Activated CD4-positive, alpha-beta T cell treated with anti-CD3 and anti-CD28 coated beads, Interleukin-2, amount 10 ng/mL, durations not matched to agents 24 days and 14 days (primary cell): ENCODE measurements at regions not wholly inside any gene's neighbourhood (a gene's known extent, or its start where the extent isn't known, plus 50 kb on each side); places are given as distances from the start of the nearest gene placed in this dataset.

ENCODE experiments used
- DNase-seq: peaks from one replicate; pipeline ENCODE4 v3.0.0; 2022
- H3K27ac Mint-ChIP-seq: one replicate; pipeline ENCODE4 v1.8.0; 2022; ENCODE audit warnings: mild to moderate bottlenecking, mixed read lengths
- H3K27me3 Mint-ChIP-seq: one replicate; pipeline ENCODE4 v1.8.0; 2022; ENCODE audit warnings: mixed read lengths
- H3K36me3 Mint-ChIP-seq: one replicate; pipeline ENCODE4 v1.8.0; 2022; ENCODE audit warnings: low read depth, mild to moderate bottlenecking, mixed read lengths
- H3K4me1 Mint-ChIP-seq: one replicate; pipeline ENCODE4 v1.8.0; 2021; ENCODE audit warnings: mixed read lengths
- H3K4me3 Mint-ChIP-seq: one replicate; pipeline ENCODE4 v1.8.0; 2022; ENCODE audit warnings: mild to moderate bottlenecking, moderate library complexity, mixed read lengths
- H3K9me3 Mint-ChIP-seq: one replicate; pipeline ENCODE4 v1.8.0; 2021; ENCODE audit warnings: mixed read lengths
- intact Hi-C: fragments of 100-400 bp; cut with micrococcal nuclease; formaldehyde crosslinking; loops from one replicate; pipeline ENCODE4 v1.15.1; 2023

DNA sequence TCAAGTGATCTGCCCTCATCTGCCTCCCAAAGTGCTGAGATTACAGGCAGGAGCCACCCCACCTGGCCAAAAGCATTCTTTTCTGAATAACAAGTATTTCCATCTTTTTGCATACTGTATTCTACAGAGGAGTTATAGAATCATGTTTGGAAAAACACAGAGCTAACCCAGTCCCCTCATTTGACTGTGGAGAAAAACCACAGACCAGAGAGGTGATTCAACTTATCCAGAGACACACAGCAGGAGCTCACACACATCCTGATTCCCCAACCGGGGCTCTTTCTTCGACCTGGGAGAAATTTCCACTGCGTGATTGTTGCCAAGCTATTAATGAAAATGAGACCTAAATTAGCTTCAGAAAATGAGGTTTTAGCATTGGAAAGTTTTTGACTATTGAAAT, 176.1 kb upstream of the TLE3 start:
- no peaks in the 10 kb centered on the region for H3K36me3 Mint-ChIP-seq
- intact Hi-C loops: no loop called here
- peaks cover 19% of the 10 kb centered on the region for H3K27me3 Mint-ChIP-seq
- no peak overlapping the region for H3K4me3 Mint-ChIP-seq
- H3K9me3 Mint-ChIP-seq: no peaks in the 10 kb centered on the region
- no peak for DNase-seq
- no peak overlapping the region for H3K27ac Mint-ChIP-seq
- peaks cover 7% of the 10 kb centered on the region for H3K4me1 Mint-ChIP-seq

DNA sequence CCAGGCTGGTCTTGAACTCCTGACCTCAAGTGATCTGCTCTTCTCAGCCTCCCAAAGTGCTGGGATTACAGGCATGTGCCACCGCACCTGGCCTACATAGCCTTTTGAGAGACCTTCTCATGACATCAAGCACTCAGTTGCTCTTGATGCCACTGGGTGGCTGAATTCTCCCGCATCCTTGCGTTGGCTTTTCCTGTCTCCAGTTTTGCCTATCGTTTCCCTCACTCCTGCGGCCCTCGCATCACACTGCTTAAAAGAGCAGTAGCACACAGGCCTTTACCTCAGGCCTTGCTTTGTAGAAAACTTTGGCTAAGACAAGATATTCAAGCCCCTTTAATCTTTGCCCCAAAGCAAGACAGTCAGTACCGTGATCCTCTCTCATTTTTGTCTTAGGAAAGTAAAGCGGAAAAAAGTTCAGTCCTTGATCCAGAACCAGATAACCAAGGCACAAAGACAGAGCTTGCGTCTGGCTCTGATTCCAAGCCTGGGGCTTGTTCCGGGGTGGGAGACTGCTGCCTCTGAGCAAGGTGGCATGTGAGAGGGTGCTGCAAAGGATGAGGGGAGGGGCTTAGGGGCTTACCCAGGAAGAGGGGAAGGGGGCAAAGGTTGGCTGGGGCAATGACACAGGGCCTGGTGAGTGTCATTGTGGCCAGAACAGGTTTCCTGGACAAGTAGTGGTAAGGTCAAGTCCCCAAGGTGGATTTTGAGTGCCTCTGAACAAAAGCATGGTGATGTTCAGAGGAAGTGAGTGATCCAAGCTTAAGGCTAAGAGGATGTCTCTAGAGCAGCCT, 175.0 kb upstream of the TLE3 start:
- DNase-seq: no peak
- H3K27ac Mint-ChIP-seq: peak overlapping the region; percentile 44
- no peaks in the 10 kb centered on the region for H3K9me3 Mint-ChIP-seq
- peaks cover 7% of the 10 kb centered on the region for H3K4me1 Mint-ChIP-seq
- no peak overlapping the region for H3K4me3 Mint-ChIP-seq
- intact Hi-C loops: no loop called here
- peaks cover 28% of the 10 kb centered on the region for H3K27me3 Mint-ChIP-seq
- H3K36me3 Mint-ChIP-seq: no peaks in the 10 kb centered on the region

DNA sequence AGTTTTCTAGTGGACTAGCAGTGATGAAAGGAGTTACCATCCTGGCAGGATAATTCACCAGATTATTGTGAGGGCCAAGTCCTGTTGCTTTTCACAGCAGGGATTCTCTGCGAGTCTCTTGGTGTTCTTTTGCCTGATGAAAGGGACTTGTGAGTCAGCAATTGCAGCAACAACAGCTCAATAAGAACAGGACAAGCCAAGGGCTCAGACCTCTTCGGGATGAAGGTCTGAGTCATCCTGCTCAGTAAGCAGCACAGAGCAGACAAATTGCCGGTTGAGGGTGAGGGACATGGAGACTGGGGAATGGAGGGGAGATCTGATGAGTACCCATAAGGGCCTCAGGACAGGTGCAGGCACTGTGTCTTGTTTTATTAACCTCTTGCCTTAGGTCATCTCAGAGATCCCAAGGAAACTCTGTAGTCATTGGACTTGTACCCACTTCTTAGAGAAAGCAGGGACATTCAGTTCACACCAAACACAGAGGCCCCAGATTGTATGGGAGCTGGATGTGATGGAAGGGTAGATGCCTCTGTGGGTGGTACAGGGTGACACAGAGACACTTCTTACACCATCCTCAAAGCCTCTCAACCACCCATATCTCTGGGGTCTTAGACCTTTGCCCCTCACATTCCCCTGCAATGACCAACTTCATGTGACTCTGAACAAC, 173.8 kb upstream of the TLE3 start:
- H3K4me1 Mint-ChIP-seq: peaks cover 9% of the 10 kb centered on the region
- intact Hi-C loops: no loop called here

DNA sequence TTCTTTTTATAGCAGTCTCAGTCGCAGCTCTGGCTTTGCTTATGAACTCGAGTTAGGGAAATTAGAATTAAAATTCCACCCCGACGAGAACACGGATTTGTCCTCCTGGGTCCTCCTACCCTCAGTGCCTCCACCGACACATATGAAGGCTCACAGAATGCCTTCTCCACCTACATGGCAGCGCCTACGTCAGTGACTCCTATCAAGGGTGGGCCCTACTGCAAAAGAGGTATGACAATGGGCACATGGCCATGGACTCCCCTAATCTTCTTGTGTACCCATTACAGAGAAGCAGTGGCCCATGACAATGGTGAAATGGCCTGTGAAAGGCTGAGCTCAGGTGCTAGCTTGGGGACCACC, 173.0 kb upstream of the TLE3 start:
- H3K4me1 Mint-ChIP-seq: peaks cover 13% of the 10 kb centered on the region
- intact Hi-C loops: no loop called here
- H3K27ac Mint-ChIP-seq: no peak overlapping the region
- H3K4me3 Mint-ChIP-seq: no peak overlapping the region
- no peaks in the 10 kb centered on the region for H3K9me3 Mint-ChIP-seq
- H3K27me3 Mint-ChIP-seq: peaks cover 39% of the 10 kb centered on the region
- H3K36me3 Mint-ChIP-seq: no peaks in the 10 kb centered on the region
- no peak for DNase-seq

More for the DNA sequence above, 173.8 kb upstream of the TLE3 start:
- Mint-ChIP-seq H3K4me3 (no peak overlapping the region), H3K27ac (no peak overlapping the region), H3K9me3 (no peaks in the 10 kb centered on the region), H3K27me3 (peaks cover 31% of the 10 kb centered on the region), H3K36me3 (no peaks in the 10 kb centered on the region)
- no peak for DNase-seq

DNA sequence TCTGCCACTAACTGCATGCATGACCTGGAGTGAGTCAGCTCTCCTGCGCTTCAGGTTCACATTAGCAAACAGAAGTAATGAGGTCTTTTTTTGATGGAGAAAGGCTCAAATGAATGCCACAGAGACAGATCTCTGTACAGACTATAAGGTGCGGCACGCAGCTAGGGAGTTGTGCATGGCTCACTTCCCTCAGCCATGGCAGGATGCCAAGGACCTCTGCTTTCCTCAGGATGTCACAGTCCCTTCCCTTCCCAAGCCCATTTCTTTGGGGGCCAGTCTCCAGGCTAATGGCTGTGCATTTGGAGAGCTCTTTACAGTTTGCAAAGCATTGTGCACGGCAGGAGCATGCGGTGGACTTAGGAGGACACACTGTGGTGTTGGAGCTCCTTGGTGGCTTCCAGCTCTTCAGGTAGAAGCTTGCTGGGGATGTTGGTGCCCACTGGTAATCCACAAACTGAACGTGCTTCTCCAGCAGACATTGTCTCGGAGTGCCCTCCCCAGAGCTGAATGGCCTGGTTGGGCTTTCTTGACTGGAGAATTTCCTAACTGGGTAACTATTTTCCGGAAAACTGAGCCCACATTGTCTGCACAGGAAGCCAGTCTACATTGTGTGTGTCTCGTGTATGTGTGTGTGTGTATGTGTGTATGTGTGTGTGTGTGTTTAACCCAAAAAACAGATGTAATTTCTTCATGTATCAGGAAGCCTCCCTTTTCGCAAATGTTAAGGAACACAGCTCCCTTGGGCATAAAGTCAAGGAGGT, 172.5 kb upstream of the TLE3 start:
- no peaks in the 10 kb centered on the region for H3K36me3 Mint-ChIP-seq
- H3K4me3 Mint-ChIP-seq: no peak overlapping the region
- no peaks in the 10 kb centered on the region for H3K9me3 Mint-ChIP-seq
- H3K27ac Mint-ChIP-seq: no peak overlapping the region
- intact Hi-C loops: loop anchor here (10.0 kb wide), 1 partner anchor 165 kb away; no protein-coding TSS in a partner anchor
- DNase-seq: no peak
- peaks cover 39% of the 10 kb centered on the region for H3K27me3 Mint-ChIP-seq
- H3K4me1 Mint-ChIP-seq: peaks cover 13% of the 10 kb centered on the region

DNA sequence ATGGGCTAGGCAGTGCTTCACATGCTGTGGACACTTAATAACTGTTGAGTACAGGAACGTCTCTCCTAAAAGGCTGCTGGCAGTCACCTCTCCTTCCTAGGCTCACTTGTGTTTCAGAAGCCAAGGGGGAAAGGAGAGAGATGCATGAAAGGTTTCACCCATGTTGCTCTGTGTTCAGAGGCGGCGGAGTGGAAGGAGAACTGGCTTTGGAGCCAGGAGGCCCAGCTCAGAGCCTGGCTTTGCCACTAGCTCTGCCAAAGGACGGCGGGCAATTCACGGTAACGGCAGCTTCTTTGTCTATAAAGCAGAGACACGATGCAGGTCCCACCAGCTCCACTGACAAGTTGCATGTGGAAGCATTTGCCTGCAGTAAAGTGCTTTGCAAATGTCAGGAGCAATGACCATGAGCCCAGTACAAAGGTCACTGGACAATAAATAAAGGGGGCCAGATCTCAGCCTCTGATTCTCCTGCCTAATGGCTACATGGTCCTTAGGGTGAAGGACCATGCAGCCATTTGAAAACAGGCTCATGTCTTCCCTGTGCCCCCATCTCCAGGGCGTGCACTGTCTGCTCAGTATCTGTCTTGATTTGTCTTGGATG, 171.7 kb upstream of the TLE3 start:
- intact Hi-C loops: loop anchor here (10.0 kb wide), 1 partner anchor 165 kb away; no protein-coding TSS in a partner anchor
- H3K9me3 Mint-ChIP-seq: no peaks in the 10 kb centered on the region
- DNase-seq: no peak
- peaks cover 13% of the 10 kb centered on the region for H3K4me1 Mint-ChIP-seq
- no peak overlapping the region for H3K27ac Mint-ChIP-seq
- H3K4me3 Mint-ChIP-seq: no peak overlapping the region
- no peaks in the 10 kb centered on the region for H3K36me3 Mint-ChIP-seq
- peaks cover 36% of the 10 kb centered on the region for H3K27me3 Mint-ChIP-seq

DNA sequence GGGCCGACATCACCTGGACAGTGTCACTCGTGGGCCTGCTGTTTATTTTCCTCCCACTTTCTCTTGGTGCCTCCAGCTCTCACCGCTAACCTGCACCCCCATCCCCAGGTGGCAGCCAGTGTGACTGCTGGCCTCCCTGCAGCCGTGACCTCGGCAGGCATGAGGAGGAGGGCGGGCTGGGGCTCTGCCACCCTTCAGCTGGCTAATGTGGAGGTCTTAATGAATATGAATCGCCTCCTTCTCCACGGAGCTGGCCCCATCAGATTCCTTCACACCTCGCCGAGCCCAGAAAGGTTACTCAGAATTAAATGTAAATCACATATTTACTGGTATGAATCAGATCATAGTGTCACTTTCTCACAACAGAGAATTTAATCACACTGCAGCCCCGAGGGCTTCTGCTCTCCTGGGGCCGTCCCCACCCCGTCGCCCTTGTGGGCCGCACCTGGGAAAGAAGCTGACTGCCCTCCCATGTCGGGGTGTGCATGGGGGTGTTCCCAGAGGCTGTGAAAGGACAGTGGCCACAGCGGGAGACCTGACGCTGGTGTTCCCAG, 171.1 kb upstream of the TLE3 start:
- Mint-ChIP-seq H3K27me3 (peaks cover 35% of the 10 kb centered on the region), H3K9me3 (no peaks in the 10 kb centered on the region), H3K27ac (no peak overlapping the region), H3K4me3 (no peak overlapping the region), H3K36me3 (no peaks in the 10 kb centered on the region), H3K4me1 (peaks cover 12% of the 10 kb centered on the region)
- intact Hi-C loops: loop anchor here (10.0 kb wide), 1 partner anchor 166 kb away; no protein-coding TSS in a partner anchor
- no peak for DNase-seq

DNA sequence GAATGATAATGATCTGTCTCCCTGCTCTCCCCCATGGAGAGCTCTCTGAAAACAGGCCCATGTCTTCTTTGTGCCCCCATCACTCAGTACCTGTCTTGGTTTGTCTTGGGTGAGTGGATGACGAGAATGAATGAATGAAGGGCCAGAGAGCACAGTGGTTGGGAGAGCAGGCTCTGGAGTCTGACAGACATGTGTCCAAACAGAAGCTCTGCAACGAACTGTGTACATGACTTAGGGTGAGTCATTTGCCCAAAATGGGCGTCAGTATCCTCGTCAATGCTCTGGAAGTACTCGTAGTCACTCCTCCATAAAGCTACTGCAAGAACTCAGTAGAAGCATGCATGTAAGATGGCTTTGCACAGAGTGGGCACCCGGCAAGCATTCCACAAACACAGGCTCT, 170.2 kb upstream of the TLE3 start:
- H3K4me3 Mint-ChIP-seq: no peak overlapping the region
- peaks cover 11% of the 10 kb centered on the region for H3K4me1 Mint-ChIP-seq
- H3K27me3 Mint-ChIP-seq: peaks cover 41% of the 10 kb centered on the region
- H3K36me3 Mint-ChIP-seq: no peaks in the 10 kb centered on the region
- DNase-seq: no peak
- H3K9me3 Mint-ChIP-seq: no peaks in the 10 kb centered on the region
- intact Hi-C loops: loop anchor here (10.0 kb wide), 1 partner anchor 167 kb away; no protein-coding TSS in a partner anchor
- H3K27ac Mint-ChIP-seq: no peak overlapping the region

DNA sequence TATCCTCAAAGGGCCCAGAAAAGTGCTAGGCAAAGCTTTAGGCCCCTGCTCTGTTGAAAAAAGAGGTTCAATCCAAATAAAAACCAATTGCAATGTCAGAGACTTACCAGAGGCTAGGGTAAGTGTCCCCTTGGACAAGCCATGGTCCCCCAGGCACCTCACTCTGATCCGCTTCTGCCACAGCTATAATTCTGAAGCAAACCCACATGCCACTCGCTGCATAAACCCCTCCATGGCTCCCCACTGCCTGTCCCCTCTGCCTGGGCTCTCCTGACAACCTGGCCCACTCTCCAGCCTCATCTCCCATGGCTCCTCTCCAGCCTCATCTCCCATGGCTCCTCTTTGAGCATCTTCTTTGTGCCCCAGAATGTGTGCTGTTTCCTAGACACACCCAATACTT, 169.6 kb upstream of the TLE3 start:
- no peak overlapping the region for H3K27ac Mint-ChIP-seq
- H3K36me3 Mint-ChIP-seq: no peaks in the 10 kb centered on the region
- H3K27me3 Mint-ChIP-seq: peaks cover 41% of the 10 kb centered on the region
- intact Hi-C loops: loop anchor here (10.0 kb wide), 1 partner anchor 167 kb away; no protein-coding TSS in a partner anchor
- DNase-seq: no peak
- H3K4me1 Mint-ChIP-seq: peaks cover 11% of the 10 kb centered on the region
- H3K9me3 Mint-ChIP-seq: no peaks in the 10 kb centered on the region
- no peak overlapping the region for H3K4me3 Mint-ChIP-seq

DNA sequence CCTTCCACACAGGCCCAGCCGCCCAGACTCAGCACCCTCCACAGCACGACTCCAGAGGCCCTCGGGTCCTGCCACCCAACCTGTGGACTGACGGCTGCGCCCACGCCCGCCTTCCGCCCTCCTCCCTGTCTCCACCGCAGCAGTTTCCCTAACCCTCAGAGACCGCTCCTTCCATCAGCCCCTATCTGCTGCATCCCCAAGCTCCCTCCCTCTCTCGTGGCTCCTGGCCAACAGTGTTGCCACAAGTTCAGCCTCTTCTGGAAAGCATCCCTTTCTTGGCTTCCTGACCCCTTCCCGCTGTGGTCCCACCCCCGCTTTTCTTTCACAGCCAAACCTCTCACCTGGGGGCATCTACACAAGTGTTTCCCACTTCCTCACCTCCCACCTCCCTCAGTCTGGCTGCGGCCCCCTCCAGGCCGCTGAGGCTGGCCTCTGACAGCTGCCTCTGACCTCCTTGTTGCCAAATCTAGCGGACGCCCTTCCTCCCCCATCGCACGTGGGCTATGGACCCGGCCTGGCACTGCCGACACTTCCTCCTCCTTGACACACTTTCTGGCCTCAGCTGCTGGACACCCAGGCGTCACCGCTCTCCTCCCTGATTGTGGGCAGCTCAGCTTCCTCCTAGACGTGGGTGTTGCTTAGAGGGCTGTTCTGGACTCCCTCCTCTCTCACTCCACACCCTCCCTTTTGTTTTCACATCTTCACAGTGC, 168.8 kb upstream of the TLE3 start:
- Mint-ChIP-seq H3K4me3 (no peak overlapping the region), H3K36me3 (no peaks in the 10 kb centered on the region), H3K4me1 (peaks cover 14% of the 10 kb centered on the region), H3K27me3 (peaks cover 45% of the 10 kb centered on the region), H3K27ac (no peak overlapping the region), H3K9me3 (no peaks in the 10 kb centered on the region)
- no peak for DNase-seq
- intact Hi-C loops: loop anchor here (10.0 kb wide), 1 partner anchor 168 kb away; no protein-coding TSS in a partner anchor

DNA sequence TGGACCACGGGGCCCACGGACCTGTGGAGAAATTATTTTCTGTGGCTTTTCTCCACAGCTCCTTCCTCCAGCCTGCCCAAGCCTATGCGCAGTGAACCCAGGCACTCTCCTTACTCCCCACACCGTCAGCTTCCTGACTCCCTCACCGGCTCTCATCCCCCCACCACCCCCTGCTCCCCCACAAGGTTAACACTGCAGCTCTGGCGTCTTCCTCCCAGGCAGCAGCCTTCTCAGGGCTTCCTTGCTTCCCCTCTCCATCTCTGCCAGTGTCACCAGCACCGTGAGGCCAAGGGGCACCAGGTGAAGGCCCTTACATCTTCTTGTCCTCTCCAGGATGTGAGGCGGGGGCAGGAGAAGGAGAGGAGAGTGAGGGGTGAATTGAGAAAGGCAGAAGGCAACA, 168.3 kb upstream of the TLE3 start:
- Mint-ChIP-seq H3K36me3 (no peaks in the 10 kb centered on the region), H3K27me3 (peaks cover 45% of the 10 kb centered on the region), H3K4me3 (no peak overlapping the region), H3K27ac (no peak overlapping the region), H3K9me3 (no peaks in the 10 kb centered on the region), H3K4me1 (peaks cover 13% of the 10 kb centered on the region)
- intact Hi-C loops: loop anchor here (10.0 kb wide), 1 partner anchor 169 kb away; no protein-coding TSS in a partner anchor
- DNase-seq: no peak

DNA sequence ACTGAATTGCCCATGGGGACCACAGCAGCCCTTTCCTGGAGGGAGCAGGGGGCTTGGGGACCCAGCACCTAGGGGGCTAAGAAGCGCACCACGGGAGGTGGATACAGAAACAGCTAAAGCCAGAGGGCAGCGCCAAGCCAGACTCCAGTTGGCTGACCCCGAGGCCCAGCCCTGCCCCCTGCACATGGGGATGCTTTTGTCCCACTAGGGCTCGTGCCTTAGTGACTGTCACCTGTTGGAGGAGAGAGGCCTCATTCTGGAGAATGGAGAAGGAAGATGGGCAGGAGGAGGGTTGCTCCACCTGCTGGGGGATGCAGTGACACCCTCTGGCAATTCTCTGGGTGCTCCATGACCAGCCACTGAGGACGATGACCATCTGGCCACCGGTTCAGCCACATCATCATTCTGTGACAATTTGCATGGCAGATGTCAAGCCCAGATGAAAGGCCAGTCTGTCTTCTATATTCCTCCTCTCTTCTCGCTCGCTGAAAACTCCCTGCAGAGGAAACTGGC, 167.8 kb upstream of the TLE3 start:
- Mint-ChIP-seq H3K27me3 (peaks cover 45% of the 10 kb centered on the region), H3K27ac (no peak overlapping the region), H3K4me1 (peaks cover 14% of the 10 kb centered on the region), H3K36me3 (no peaks in the 10 kb centered on the region), H3K4me3 (no peak overlapping the region), H3K9me3 (no peaks in the 10 kb centered on the region)
- intact Hi-C loops: loop anchor here (10.0 kb wide), 1 partner anchor 169 kb away; no protein-coding TSS in a partner anchor
- DNase-seq: no peak
